ENCODE measurements at regions not wholly inside any gene's neighbourhood (a gene's known extent, or its start where the extent isn't known, plus 50 kb on each side); places are given as distances from the start of the nearest gene placed in this dataset.

DNA sequence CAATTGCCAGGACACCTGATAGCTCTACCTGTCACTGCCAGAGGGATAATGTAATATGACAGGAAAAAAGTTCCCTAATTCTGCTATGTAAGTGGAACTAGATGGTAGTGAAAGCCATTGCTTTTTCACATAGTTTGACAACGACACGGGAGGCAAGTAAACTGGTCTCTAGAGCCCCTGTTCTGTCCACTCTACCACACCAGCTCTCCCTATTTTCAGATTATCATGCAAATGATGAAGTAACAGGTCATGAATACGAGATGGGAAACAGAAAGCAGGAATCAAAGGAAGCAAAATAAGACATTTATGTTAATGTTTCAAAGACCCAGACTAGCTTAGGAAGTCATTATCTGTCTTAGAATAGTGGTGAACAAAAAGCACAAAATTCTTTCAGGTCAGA is 56.2 kb downstream of the TAF11L14 start:
- intact Hi-C loops (cut with DNase I; ENCODE audit: low total_unique reads): no loop called here
- TF ChIP-seq POLR2A (IDR thresholded peaks at IDR 0.05) (no peak), EP300 (IDR thresholded peaks at IDR 0.05) (no peak), POLR2AphosphoS5 (IDR thresholded peaks at IDR 0.05) (no peak)
- TF ChIP-seq, protein P1, sequence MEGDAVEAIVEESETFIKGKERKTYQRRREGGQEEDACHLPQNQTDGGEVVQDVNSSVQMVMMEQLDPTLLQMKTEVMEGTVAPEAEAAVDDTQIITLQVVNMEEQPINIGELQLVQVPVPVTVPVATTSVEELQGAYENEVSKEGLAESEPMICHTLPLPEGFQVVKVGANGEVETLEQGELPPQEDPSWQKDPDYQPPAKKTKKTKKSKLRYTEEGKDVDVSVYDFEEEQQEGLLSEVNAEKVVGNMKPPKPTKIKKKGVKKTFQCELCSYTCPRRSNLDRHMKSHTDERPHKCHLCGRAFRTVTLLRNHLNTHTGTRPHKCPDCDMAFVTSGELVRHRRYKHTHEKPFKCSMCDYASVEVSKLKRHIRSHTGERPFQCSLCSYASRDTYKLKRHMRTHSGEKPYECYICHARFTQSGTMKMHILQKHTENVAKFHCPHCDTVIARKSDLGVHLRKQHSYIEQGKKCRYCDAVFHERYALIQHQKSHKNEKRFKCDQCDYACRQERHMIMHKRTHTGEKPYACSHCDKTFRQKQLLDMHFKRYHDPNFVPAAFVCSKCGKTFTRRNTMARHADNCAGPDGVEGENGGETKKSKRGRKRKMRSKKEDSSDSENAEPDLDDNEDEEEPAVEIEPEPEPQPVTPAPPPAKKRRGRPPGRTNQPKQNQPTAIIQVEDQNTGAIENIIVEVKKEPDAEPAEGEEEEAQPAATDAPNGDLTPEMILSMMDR (IDR thresholded peaks at IDR 0.05): no peak
- WGBS, 5 donors: 27 to 42% (median 40%) methylated on average over 2 to 3 of the region's 3 CpGs
- Histone ChIP-seq H3K4me1 (no peaks in the 10 kb centered on the region), H3K36me3 (no peaks in the 10 kb centered on the region), H3K9me3 (no peaks in the 10 kb centered on the region), H3K27ac (no peak overlapping the region), H3K27me3 (no peaks in the 10 kb centered on the region), H3K4me3 (no peak overlapping the region)
- no peak for DNase-seq

DNA sequence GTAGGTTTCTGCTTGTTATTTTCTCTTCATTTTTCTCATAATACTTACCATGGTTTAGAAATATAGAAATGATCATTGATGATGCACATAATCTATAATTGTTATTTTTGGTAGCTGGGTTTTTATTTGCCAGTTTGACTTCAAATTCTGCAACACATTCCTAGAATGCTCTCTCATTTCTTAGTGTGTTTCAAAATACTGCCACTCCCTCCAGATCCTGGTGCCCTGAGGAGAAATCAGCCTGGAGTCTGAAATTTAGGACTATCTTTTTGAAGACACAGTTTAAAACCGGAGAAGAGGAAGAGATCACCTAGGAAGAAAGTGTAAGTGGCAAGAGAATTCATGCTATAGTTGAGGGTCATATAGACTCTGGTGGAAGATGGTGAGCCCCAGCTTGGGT is 57.5 kb downstream of the TAF11L14 start:
- 57 to 84% (median 62%) methylated on average over 1 of the region's 1 CpG for WGBS, 5 donors
- Histone ChIP-seq H3K27me3 (no peaks in the 10 kb centered on the region), H3K27ac (no peak overlapping the region), H3K4me1 (no peaks in the 10 kb centered on the region), H3K9me3 (no peaks in the 10 kb centered on the region), H3K36me3 (no peaks in the 10 kb centered on the region), H3K4me3 (no peak overlapping the region)
- DNase-seq: no peak
- TF ChIP-seq POLR2AphosphoS5 (IDR thresholded peaks at IDR 0.05) (no peak), EP300 (IDR thresholded peaks at IDR 0.05) (no peak), POLR2A (IDR thresholded peaks at IDR 0.05) (no peak)
- TF ChIP-seq, protein P1 (IDR thresholded peaks at IDR 0.05): no peak
- intact Hi-C loops (cut with DNase I; ENCODE audit: low total_unique reads): no loop called here

DNA sequence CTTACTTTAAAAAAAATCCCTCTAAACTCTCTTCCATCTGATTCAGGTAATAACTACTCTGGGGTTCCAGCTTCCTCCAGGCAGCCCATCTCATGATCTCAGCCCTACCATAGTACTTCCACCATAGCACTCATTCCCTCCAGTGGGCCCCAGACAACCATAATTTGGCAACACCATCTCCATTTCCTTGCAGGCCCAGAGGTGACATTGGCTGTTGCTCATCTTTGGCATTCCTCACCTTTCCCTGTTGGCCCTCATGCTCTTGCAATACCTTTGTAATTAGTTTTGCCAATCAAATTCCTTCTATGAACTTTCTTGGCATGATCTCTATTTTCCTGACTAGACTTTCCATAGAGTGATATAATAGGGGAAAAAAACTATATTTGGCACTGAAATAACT is 60.1 kb downstream of the TAF11L14 start:
- H3K27me3 ChIP-seq: no peaks in the 10 kb centered on the region
- intact Hi-C loops (cut with DNase I; ENCODE audit: low total_unique reads): no loop called here
- H3K4me3 ChIP-seq: no peak overlapping the region
- no peak for DNase-seq
- no peak for TF ChIP-seq POLR2A (IDR thresholded peaks at IDR 0.05)
- TF ChIP-seq POLR2AphosphoS5 (IDR thresholded peaks at IDR 0.05): no peak
- TF ChIP-seq, protein P1 (IDR thresholded peaks at IDR 0.05): no peak
- no peak for TF ChIP-seq EP300 (IDR thresholded peaks at IDR 0.05)
- no peaks in the 10 kb centered on the region for H3K36me3 ChIP-seq
- no peaks in the 10 kb centered on the region for H3K4me1 ChIP-seq
- H3K9me3 ChIP-seq: no peaks in the 10 kb centered on the region
- H3K27ac ChIP-seq: no peak overlapping the region

DNA sequence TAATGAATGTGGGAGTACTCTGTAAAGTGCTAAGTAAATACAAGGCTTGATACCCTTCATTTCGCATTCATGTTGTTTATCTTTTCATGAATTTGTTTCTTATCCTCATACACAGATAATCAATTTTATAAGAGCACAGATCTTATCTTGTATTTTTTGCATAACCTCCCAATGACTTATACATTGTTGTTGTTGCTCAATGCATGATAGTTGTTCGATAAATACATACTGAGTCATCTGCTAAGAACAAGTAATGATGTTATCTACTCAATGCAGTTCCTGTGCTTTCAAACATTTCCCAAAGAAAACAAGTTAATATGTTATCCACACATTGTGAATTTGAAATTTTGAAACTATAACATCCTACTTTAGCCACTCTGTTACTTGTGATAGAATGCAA is 60.7 kb downstream of the TAF11L14 start:
- TF ChIP-seq POLR2A (IDR thresholded peaks at IDR 0.05) (no peak), POLR2AphosphoS5 (IDR thresholded peaks at IDR 0.05) (no peak), EP300 (IDR thresholded peaks at IDR 0.05) (no peak)
- TF ChIP-seq, protein P1 (IDR thresholded peaks at IDR 0.05): no peak
- 71 to 89% (median 78%) methylated on average over 2 of the region's 2 CpGs for WGBS, 5 donors
- DNase-seq: no peak
- Histone ChIP-seq H3K4me1 (no peaks in the 10 kb centered on the region), H3K9me3 (no peaks in the 10 kb centered on the region), H3K27ac (no peak overlapping the region), H3K4me3 (no peak overlapping the region), H3K27me3 (no peaks in the 10 kb centered on the region), H3K36me3 (no peaks in the 10 kb centered on the region)
- intact Hi-C loops (cut with DNase I; ENCODE audit: low total_unique reads): no loop called here
